NCI-H2196 (cell line): ENCODE measurements at regions not wholly inside any gene's neighbourhood (a gene's known extent, or its start where the extent isn't known, plus 50 kb on each side); places are given as distances from the start of the nearest gene placed in this dataset.
A peak's percentile ranks its signal among the peaks of the same experiment; 100 is the strongest.

Experiments
- DNase-seq: peaks from one replicate; lab custom pipeline; 2025; ENCODE audit not compliant: unreplicated experiment; lab: John Stamatoyannopoulos, UW

DNA sequence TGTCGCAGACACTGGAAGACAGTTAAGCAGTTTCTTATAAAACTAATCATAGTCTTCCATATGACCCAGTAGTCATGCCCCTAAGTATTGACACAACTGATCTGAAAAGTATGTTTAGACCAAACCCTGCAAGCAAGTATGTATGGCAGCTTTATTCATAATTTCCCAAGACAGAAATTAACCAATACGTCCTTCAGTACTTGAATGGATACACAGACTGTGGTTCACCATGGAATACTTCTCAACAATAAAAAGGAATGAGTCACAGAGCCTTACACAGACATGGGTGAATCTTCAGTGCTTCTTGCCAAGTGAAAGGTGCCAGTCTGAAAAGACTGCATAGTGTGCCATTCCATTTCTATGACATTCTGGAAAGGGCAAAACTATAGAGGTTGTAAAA is 50.2 kb upstream of the AKR1E2 start:
- DNase-seq = no peak

DNA sequence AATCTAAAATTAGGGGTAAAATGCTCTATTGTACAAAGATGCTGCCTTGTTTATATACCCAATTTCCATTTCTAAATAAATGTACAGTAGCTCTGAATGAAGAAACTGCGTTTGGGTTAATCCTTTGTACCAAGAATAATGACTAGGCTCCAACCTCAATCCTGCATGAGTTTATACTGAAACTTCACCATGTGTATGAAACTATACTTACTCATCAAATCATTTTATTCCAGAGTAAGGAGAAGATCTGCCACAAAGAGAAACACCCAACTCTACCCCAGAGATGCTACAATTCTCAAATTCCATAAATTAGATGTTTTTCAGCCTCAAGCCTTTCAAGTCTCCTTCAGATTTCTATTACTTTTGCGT is 53.8 kb upstream of the AKR1E2 start:
- no peak for DNase-seq

DNA sequence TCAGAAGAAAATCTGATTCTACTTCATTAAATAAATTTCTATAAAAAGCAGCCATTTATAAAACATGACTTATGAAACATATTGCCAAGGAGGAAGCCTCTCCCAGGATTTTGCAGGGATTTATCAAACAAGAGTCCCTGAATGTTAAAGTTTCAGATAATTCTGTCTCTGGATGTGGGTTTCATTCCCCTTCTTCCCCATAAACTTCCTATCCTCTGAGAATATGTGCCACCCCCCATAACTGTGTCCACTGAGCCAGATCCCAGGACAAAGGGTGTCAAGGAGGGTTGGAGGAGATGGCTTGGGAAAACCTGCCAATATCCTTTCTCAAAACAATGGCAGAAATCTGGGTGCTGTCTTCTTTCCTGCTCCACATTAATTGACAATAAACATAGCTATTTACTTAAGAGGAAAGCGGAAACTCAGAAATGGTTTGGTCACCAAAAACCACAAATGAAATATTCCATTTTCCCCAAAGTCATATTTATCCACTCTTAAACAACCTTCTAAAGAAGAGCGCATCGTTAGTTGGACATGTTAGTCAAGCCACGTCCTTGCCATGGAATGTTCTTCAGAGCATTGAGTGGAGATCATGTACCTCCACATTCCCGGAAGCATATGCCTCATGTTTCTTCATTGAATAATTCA is 54.3 kb upstream of the AKR1E2 start:
- no peak for DNase-seq

GRCh38 chr10:4770801-4771553 is 55.0 kb upstream of the AKR1E2 start:
- DNase-seq = peak; percentile 4

GRCh38 chr10:4768416-4768815 is 57.6 kb upstream of the AKR1E2 start:
- no peak for DNase-seq

DNA sequence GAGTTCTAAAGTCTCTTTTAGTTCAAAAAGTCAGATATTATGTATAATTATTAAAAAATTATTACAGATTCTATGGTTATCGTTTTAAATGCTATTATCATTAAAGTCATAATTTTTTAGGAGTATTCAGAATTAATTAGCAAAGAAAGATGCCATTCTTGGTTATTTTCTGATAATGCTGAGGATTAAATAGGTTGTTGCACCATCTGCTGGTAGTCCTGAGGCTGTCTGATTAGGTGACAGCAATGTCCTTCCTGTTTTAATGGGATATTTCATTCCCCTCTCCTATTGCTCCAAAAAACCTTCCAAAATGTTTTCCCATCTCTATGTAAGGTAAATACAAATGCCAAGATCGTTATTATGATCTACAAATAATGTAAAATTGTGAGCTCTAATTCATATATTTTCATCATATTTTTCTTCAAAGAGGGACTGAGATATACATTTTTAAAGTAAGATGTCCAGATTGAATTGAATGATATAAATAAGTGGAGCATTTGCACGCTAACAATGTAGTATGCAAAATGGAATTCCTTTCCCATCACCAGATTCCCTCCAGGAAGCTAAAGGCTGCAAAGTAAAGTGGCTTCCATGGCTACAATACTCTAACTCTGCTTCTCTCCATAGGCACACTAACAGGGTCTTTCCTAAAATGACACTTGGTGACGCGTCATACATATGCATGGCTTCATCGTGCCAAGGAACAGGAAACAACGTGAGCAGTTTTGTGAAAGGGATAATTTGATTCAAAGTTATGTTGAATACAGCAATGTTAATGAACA is 58.8 kb upstream of the AKR1E2 start:
- DNase-seq = no peak

GRCh38 chr10:4766454-4766853 is 59.6 kb upstream of the AKR1E2 start:
- DNase-seq = no peak

- DNase-seq = no peak
These were observed 60.6 kb upstream of the AKR1E2 start for GRCh38 chr10:4765428-4765827.

DNA sequence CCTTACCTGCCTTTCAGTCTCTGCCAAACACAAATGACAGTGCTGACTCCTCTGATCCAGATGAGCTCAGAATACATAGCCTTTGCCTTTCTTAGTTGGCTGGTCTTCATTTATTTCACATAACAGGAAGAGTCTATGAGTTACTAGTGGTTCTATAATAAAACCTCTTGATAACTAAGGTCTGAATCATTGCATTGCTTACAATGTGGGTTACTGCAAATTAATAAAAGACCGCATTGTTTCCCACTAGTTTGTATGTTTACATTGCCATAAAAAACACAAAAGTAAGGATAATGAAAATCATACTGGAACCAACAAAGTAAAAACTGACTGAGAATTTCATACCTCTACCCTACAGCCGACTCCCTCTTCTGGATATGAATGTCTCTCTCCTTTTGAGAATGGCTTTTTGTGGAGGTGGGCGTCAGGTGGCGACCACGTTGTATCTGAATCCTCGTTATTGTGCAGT is 62.0 kb upstream of the AKR1E2 start:
- DNase-seq = no peak

- no peak for DNase-seq
These were observed 62.5 kb upstream of the AKR1E2 start for GRCh38 chr10:4763513-4763912.

DNA sequence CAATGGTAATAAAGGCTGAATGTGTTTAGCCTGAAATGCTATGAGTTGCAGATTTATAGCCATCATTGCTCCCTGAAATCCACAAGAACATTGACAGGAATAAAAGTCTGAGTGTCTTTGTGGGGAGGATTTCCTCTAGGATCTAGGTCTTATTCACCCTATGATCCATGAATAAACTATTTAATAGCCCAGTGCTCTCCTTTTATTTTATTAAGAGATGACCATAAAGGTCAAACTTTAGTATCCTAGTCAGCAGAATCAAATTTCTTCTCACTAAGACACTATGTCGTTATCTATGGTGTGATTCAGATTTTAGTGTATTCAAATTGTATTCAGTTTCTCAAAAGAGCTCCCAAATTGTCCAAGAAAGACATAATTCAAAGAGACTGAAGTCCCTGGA is 67.8 kb upstream of the AKR1E2 start:
- no peak for DNase-seq

DNA sequence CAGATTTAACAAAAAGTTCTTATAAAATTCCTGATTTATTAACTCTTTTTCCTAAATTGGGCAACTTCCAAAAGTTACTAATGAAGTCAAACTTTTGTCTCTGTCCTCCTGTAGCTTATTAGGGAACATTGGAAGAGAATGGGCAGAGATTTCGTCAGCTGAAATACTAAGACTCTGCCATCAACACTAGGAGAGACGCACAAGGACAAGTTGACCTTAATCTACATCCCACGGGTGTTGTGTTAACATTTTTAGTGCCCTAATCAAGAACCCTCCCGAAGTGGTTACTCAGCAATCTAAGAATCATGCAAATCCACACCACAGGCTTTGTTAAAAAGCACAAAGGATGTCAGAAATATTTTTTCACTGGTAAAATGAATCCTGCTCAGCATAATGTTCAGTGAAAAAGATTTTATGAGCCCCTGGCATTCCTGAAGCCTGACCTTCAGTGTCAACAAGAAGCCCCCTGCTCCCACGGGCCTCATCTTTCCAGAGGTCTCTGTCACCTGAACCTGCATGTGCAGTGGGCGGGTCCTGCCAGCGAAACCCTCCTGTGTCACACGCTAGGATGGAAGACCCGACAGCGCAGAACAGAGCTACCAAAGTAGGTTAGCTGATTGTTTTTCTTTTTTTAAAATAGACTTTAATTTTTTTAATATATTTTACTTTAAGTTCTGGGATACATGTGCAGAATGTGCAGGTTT is 70.6 kb upstream of the AKR1E2 start:
- DNase-seq = no peak

- DNase-seq = no peak
These were observed 71.9 kb upstream of the AKR1E2 start for GRCh38 chr10:4754143-4754542.

DNA sequence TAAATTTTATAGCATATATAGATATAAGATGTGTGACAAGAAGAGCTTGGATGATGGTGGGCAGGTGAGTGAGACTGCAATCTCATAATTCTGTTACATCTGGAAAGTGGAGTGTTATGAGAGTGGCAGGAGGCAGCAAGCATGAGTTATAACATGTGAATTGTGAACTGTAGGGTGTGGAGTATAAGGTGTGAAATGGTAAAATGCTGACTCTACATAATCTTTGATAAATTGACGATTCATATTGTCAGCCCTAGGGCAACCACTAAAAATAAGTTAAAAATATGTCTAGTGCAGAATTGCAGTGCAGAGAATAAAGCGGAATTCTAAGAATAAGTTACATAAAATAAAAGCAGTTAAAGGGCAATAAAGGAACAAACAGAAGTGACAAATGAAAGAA is 74.8 kb upstream of the AKR1E2 start:
- no peak for DNase-seq

- DNase-seq = no peak
These were observed 76.8 kb upstream of the AKR1E2 start for GRCh38 chr10:4749271-4749574.

DNA sequence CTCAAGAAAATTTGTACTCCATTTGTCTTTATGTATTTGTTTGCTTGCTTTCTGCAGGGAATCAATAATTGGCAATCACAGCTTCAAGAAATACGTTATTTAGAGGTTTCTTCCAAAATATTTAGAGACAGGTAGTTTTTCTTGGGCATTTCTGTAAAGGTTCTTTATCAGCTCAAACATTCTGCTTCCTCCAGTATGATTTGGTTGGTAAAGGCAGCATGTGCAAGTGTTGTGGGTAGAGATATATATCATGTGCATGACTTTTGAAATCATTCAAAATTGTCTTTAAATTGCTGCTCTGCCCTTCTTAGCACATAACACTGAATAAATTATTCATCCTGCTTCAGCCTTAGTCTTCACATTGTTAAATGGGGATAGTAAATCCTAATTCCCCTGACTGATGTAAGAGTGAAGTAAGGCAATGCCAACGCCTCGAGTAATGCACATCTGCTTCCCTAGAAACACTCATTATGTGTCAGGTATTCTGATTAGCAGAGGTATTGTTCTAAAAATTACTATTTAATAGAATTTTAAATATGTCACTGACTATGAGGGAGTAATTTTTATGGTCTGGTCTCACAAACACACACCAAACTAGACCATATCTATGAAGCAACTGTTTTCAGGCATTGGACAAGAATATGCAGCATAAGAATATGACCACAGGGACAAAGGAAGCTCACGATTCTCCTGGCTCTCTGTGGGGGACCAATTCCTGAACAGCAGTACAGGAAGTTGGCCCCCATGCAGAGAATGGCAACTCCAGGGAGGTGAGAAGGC is 77.3 kb upstream of the AKR1E2 start:
- no peak for DNase-seq

GRCh38 chr10:4742217-4742616 is 83.8 kb upstream of the AKR1E2 start:
- no peak for DNase-seq

GRCh38 chr10:4740471-4740870 is 85.5 kb upstream of the AKR1E2 start:
- no peak for DNase-seq

- DNase-seq = no peak
These were observed 89.4 kb upstream of the AKR1E2 start for GRCh38 chr10:4736608-4737007.

- DNase-seq = no peak
These were observed 89.8 kb upstream of the AKR1E2 start for GRCh38 chr10:4736183-4736582.

GRCh38 chr10:4733843-4734224 is 92.2 kb upstream of the AKR1E2 start:
- no peak for DNase-seq
